ENCODE measurements at regions not wholly inside any gene's neighbourhood (a gene's known extent, or its start where the extent isn't known, plus 50 kb on each side); places are given as distances from the start of the nearest gene placed in this dataset.

DNA sequence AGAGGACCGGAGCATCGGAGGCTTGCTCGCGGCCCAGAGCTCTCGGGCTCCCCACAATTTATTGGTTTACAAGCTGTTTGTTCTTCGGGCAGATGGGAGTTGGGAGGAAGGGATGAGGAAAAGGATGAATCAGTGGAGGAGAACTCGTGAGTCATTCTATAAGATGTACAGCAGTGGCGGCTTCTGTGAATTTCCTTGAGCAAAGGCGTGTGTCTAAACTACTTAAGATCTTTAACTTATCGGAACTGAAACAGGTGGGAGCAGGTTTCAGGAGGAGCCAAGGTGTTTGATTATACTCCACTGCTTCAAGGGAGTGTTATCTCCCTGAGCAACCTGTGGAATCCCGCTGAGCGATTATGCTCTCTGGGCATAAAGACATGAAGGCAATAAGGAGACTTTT, 50.5 kb upstream of the IBTK start:
- peak; percentile 74 for DNase-seq (ENCODE audit: low read depth)

Data from M059J (cell line).